Motor neuron (in vitro differentiated cells): ENCODE measurements at regions not wholly inside any gene's neighbourhood (a gene's known extent, or its start where the extent isn't known, plus 50 kb on each side); places are given as distances from the start of the nearest gene placed in this dataset.
"Not testable (repeated sequence)": the region's sequence is repeated elsewhere in the genome, so short reads cannot be mapped to it uniquely, and the experiment has no call there.

Experiments
- ATAC-seq, 8 experiments: fragments of 200-7000 bp; cut with Tn5 transposase; replicated peaks in 6 of 8; 2 replicates each; pipeline ENCODE4 v1.8.0; 2021; ENCODE audit warnings: mild to moderate bottlenecking in 8 of 8, moderate library complexity in 8 of 8
- H3K27ac ChIP-seq, 2 donors: fragments of 250-450 bp; sonication (Bioruptor Pico); 2 replicates each; pipeline ENCODE4 v1.9.0; 2021; ENCODE audit warnings: antibody characterized with exemption in 2 of 2, mild to moderate bottlenecking in 2 of 2, moderate library complexity in 1 of 2
- H3K4me1 ChIP-seq, 2 donors: fragments of 250-450 bp; sonication (Bioruptor Pico); replicated peaks in 1 of 2; 2 replicates each; pipeline ENCODE4 v1.6.1; 2021; ENCODE audit warnings: antibody characterized with exemption in 2 of 2, mild to moderate bottlenecking in 2 of 2, moderate library complexity in 1 of 2
- H3K4me3 ChIP-seq, 5 donors: fragments of 250-450 bp; sonication (Bioruptor Pico); 2 replicates each; pipeline ENCODE4 v1.9.0; 2021; ENCODE audit warnings: antibody characterized with exemption in 5 of 5, mild to moderate bottlenecking in 5 of 5, moderate library complexity in 4 of 5
- WGBS, 10 experiments: fragments of 450-650 bp; shearing (Covaris generic); methylation state at CpG; one replicate each; pipeline ENCODE4 v1.0.0; 2022; 5-methylcytosine and 5-hydroxymethylcytosine counted together
- in situ Hi-C, 9 experiments: fragments of 400-800 bp; cut with MboI; loops; one replicate each; pipeline ENCODE4 v1.15.0; 2021; ENCODE audit warnings: low sequenced_read_pairs in 9 of 9, low pct_unique_long_range_greater_than_20kb in 2 of 9; ENCODE audit not compliant: unreplicated experiment in 9 of 9

- WGBS, 10 experiments = 83 to 100% (median 97%) methylated on average over 1 to 2 of the region's 2 CpGs; no CpG with 5 or more reads in 2 of the 10 experiments
- Histone ChIP-seq H3K4me1 (peaks cover 4 to 7% of the 10 kb centered on the region in 2 donors), H3K4me3 (no peak overlapping the region), H3K27ac (no peak overlapping the region)
- no peak for ATAC-seq
- in situ Hi-C loops = no loop called here
Observed at GRCh38 chr15:87744815-87745214, 511.7 kb downstream of the NTRK3 start.

GRCh38 chr15:87743562-87743961, 513.0 kb downstream of the NTRK3 start:
- peaks cover 4 to 7% of the 10 kb centered on the region in 2 donors for H3K4me1 ChIP-seq
- 24 to 100% (median 84%) methylated on average over 1 to 3 of the region's 3 CpGs for WGBS, 10 experiments
- H3K27ac ChIP-seq = no peak overlapping the region
- H3K4me3 ChIP-seq = no peak overlapping the region
- ATAC-seq = no peak
- in situ Hi-C loops = no loop called here

GRCh38 chr15:87741350-87741749, 515.2 kb downstream of the NTRK3 start:
- in situ Hi-C loops = no loop called here
- peaks cover 0 to 1% of the 10 kb centered on the region in 2 donors for H3K4me1 ChIP-seq
- no peak overlapping the region for H3K27ac ChIP-seq
- ATAC-seq = peak in 1 of 8 experiments; percentile 51
- H3K4me3 ChIP-seq = no peak overlapping the region
- WGBS, 10 experiments = 28 to 100% (median 77%) methylated on average over 1 to 3 of the region's 3 CpGs; no CpG with 5 or more reads in 2 of the 10 experiments

GRCh38 chr15:87740655-87741344, 515.7 kb downstream of the NTRK3 start:
- WGBS, 10 experiments = 14 to 91% (median 78%) methylated on average over 2 to 5 of the region's 5 CpGs; no CpG with 5 or more reads in 1 of the 10 experiments
- peak in 1 of 8 experiments; percentile 72 for ATAC-seq

GRCh38 chr15:87739866-87740265, 516.7 kb downstream of the NTRK3 start:
- 0 to 100% (median 83%) methylated on average over 1 to 2 of the region's 2 CpGs; no CpG with 5 or more reads in 3 of the 10 experiments for WGBS, 10 experiments
- no peak for ATAC-seq
- in situ Hi-C loops = no loop called here
- H3K4me1 ChIP-seq = peaks cover 0 to 6% of the 10 kb centered on the region in 2 donors
- H3K4me3 ChIP-seq = no peak overlapping the region
- no peak overlapping the region for H3K27ac ChIP-seq

More at GRCh38 chr15:87740655-87741344, 515.7 kb downstream of the NTRK3 start:
- in situ Hi-C loops = no loop called here
- no peaks in the 10 kb centered on the region for H3K4me1 ChIP-seq
- H3K4me3 ChIP-seq = no peak overlapping the region
- H3K27ac ChIP-seq = no peak overlapping the region

- no peak for ATAC-seq
- peaks cover 0 to 6% of the 10 kb centered on the region in 2 donors for H3K4me1 ChIP-seq
- no peak overlapping the region for H3K27ac ChIP-seq
- no peak overlapping the region for H3K4me3 ChIP-seq
- 20 to 86% (median 75%) methylated on average over 2 to 4 of the region's 4 CpGs; no CpG with 5 or more reads in 1 of the 10 experiments for WGBS, 10 experiments
- in situ Hi-C loops = no loop called here
Observed at GRCh38 chr15:87739081-87739480, 517.5 kb downstream of the NTRK3 start.

GRCh38 chr15:87737460-87737859, 519.1 kb downstream of the NTRK3 start:
- H3K27ac ChIP-seq, H3K4me1 ChIP-seq, in situ Hi-C loops, ATAC-seq, H3K4me3 ChIP-seq: not testable (repeated sequence)
- WGBS, 10 experiments = 90 to 100% (median 100%) methylated on average over 1 to 4 of the region's 4 CpGs; no CpG with 5 or more reads in 3 of the 10 experiments

- H3K27ac ChIP-seq = no peak overlapping the region
- 45 to 96% (median 90%) methylated on average over 1 to 4 of the region's 4 CpGs; no CpG with 5 or more reads in 1 of the 10 experiments for WGBS, 10 experiments
- H3K4me1 ChIP-seq = peaks cover 6 to 7% of the 10 kb centered on the region in 2 donors
- in situ Hi-C loops = no loop called here
- peak in 1 of 8 experiments; percentile 8 for ATAC-seq
- no peak overlapping the region for H3K4me3 ChIP-seq
Observed at GRCh38 chr15:87736891-87737389, 519.6 kb downstream of the NTRK3 start.

GRCh38 chr15:87736401-87736800, 520.1 kb downstream of the NTRK3 start:
- in situ Hi-C loops = no loop called here
- H3K4me1 ChIP-seq = peaks cover 6 to 7% of the 10 kb centered on the region in 2 donors
- H3K27ac ChIP-seq = no peak overlapping the region
- H3K4me3 ChIP-seq = no peak overlapping the region
- 0 to 100% (median 80%) methylated on average over 1 to 2 of the region's 3 CpGs; no CpG with 5 or more reads in 4 of the 10 experiments for WGBS, 10 experiments
- ATAC-seq = peak in 4 of 8 experiments; percentile 11 to 76 (median 20)

- Histone ChIP-seq H3K4me3 (no peak overlapping the region), H3K4me1 (peaks cover 6 to 7% of the 10 kb centered on the region in 2 donors), H3K27ac (no peak overlapping the region)
- 20 to 83% (median 77%) methylated on average over 1 to 5 of the region's 8 CpGs; no CpG with 5 or more reads in 5 of the 10 experiments for WGBS, 10 experiments
- in situ Hi-C loops = no loop called here
- ATAC-seq = peak in 2 of 8 experiments; percentile 21 to 57
Observed at GRCh38 chr15:87735522-87735921, 521.0 kb downstream of the NTRK3 start.

GRCh38 chr15:87734571-87735373, 521.8 kb downstream of the NTRK3 start:
- H3K4me1 ChIP-seq = peaks cover 6 to 7% of the 10 kb centered on the region in 2 donors
- in situ Hi-C loops = no loop called here
- H3K27ac ChIP-seq = no peak overlapping the region
- ATAC-seq = no peak
- WGBS, 10 experiments = 0 to 88% (median 80%) methylated on average over 1 to 4 of the region's 11 CpGs; no CpG with 5 or more reads in 1 of the 10 experiments
- no peak overlapping the region for H3K4me3 ChIP-seq

GRCh38 chr15:87733977-87734376, 522.6 kb downstream of the NTRK3 start:
- H3K4me1 ChIP-seq = peaks cover 6 to 7% of the 10 kb centered on the region in 2 donors
- WGBS, 10 experiments = 60 to 100% (median 90%) methylated on average over 1 to 4 of the region's 5 CpGs
- H3K27ac ChIP-seq = no peak overlapping the region
- H3K4me3 ChIP-seq = no peak overlapping the region
- ATAC-seq = no peak
- in situ Hi-C loops = no loop called here

- no peak overlapping the region for H3K4me3 ChIP-seq
- in situ Hi-C loops = no loop called here
Observed at GRCh38 chr15:87733541-87733941, 523.0 kb downstream of the NTRK3 start.

More at GRCh38 chr15:87733541-87733941, 523.0 kb downstream of the NTRK3 start:
- ATAC-seq = no peak
- 0 to 63% (median 38%) methylated on average over 1 to 3 of the region's 4 CpGs; no CpG with 5 or more reads in 4 of the 10 experiments for WGBS, 10 experiments
- peaks cover 6 to 7% of the 10 kb centered on the region in 2 donors for H3K4me1 ChIP-seq
- no peak overlapping the region for H3K27ac ChIP-seq
